ENCODE measurements at regions not wholly inside any gene's neighbourhood (a gene's known extent, or its start where the extent isn't known, plus 50 kb on each side); places are given as distances from the start of the nearest gene placed in this dataset.
"Not testable (repeated sequence)": the region's sequence is repeated elsewhere in the genome, so short reads cannot be mapped to it uniquely, and the experiment has no call there.

DNA sequence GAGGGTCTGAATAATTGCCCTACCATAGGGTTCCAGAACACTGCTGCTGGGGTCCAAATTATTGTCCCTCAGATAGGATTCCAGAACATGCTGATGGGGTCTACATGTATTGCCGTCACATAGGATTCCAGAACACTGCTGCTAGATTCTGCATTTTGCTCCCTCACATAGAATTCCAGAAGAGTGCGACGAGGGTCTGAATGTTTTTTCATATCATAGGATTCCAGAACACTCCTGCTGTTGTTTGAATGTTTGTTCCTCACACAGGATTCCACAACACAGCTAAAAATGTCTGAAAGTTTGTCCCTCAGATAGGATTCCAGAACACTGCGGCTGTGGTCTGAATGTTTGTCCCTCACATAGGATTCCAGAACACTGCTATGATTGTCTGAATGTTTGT lies 198.1 kb downstream of the FOXD4L6 start:
- DNase-seq (ENCODE audit: low read depth), result not testable (repeated sequence)

DNA sequence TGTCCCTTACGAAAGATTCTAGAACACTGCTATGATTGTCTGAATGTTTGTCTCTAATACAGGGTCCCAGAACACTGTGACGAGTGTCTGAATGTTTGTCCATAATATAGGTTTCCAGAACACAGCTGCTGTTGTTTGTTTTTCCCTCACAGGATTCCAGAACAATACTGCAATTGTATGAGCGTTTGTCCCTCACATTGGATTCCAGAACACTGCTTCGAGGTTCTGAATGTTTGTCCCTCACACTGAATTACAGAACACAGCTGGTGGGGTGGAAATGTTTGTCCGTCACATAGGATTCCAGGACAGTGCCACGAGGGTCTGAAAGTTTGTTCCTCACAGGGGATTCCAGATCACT lies 199.0 kb downstream of the FOXD4L6 start:
- DNase-seq (ENCODE audit: low read depth), result not testable (repeated sequence)

DNA sequence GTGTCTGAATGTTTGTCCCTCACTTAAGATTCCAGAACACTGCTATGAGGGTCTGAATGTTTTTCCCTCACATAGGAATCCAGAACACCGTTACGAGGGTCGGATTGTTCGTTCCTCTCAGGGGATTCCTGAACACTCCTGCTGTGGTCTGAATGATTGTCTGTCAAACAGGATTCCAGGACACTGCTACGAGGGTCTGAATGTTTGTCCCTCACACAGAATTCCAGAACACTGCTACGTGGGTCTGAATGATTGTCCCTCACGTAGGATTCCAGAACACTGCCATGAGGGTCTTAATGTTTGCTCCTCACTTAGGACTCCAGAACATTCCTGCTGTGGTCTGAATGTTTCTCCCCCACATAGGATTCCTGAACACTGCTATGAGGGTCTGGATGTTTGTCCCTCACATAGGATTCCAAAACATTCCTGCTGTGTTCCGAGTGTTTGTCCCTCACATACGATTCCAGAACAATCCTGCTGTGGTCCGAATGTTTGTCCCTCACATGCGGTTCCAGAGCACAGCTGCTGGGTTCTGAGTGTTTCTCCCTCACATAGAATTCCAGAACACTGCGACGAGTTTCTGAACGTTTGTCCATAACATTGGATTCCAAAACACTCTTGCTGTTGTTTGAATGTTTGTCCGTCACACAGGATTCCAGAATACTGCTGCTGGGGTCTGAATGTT lies 199.5 kb downstream of the FOXD4L6 start:
- DNase-seq (ENCODE audit: low read depth), result no peak

DNA sequence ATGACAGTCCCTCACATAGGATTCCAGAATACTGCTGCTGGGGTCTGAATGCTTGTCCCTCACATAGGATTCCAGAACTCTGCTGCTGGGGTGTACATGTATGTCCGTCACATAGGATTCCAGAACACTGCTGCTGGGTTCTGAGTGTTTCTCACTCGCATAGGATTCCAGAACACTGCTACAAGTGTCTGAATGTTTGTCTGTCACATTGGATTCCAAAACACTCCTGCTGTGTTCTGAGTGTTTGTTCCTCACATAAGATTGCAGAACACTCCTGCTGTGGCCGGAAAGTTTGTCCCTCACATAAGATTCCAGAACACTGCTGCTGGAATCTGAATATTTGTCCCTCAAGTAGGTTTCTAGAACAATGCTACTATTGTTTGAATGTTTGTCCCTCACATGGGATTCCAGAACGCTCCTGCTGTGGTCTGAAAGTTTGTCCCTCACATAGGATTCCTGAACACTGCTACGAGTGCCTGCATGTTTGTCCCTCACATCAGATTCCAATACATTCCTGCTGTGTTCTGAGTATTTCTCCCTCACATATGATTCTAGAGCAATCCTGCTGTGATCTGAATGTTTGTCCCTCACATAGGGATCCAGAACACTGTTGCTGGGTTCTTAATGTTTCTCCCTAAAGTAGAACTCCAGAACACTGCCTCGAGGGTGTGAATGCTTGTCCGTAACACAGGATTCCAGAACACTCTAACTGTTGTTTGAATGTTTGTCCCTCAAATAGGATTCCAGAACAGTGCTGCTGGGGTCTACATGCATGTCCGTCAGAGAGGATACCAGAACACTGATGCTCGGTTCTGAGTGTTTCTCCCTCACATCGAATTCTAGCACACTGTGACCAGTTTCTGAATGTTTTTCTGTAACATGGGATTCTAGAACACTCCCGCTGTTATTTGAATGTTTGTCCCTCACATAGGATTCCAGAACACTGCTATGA lies 200.4 kb downstream of the FOXD4L6 start:
- DNase-seq (ENCODE audit: low read depth), result no peak

DNA sequence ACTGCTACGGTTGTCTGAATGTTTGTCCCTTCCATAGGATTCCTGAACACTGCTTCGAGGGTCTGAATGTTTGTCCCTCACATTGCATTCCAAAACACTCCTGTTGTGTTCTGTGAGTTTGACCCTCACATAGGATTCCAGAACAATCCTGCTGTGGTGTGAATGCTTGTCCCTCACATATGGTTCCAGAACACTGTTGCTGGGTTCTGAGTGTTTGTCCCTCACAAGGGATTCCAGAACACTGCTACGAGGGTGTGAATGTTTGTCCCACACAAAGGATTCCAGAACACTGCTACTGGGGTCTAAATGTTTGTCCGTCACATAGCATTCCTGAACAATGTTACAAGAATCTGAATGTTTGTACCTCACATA lies 201.2 kb downstream of the FOXD4L6 start:
- no peak for DNase-seq (ENCODE audit: low read depth)

DNA sequence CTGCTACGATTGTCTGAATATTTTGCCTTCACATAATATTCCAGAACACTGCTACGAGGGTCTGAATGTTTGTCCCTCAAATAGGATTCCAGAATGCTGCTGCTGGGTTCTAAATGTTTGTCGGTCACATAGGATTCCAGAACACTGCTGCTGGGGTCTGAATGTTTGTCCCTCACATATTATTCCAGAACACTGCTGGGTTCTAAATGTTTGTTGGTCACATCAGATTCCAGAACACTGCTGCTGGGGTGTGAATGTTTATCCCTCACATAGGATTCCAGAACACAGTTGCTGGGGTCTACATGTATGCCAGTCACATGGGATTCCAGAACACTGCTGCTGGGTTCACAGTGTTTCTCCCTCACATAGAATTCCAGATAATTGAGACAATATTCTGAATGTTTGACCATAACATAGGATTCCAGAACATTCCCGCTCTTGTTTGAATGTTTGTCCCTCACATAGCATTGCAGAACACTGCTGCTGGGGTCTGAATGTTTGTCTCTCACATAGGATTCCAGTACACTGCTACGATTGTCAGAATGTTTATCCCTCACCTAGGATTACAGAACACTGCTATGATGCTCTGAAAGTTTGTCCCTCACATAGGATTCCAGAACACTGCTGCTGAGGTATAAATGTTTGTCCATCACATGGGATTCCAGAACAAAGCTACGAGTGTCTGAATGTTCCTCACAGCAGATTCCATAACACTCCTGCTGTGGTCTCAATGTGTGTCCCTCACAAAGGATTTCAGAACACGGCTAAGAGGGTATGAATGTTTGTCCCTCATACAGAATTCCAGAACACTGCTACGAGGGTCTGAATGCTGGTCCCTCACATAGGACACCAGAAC lies 201.8 kb downstream of the FOXD4L6 start:
- no peak for DNase-seq (ENCODE audit: low read depth)

DNA sequence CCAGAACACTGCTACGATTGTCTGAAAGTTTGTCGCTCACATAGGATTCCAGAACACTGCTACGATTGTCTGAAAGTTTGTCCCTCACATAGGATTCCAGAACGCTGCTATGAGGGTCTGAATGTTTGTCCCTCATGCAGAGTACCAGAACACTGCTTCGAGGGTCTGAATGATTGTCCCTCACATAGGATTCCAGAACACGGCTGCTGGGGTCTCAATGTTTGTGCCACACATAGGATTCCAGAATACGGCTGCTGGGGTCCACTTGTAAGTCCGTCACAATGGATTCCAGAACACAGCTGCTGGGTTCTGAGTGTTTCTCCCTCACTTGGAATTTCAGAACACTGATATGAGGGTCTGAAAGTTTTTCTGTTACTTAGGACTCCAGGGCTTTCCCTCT lies 203.3 kb downstream of the FOXD4L6 start:
- DNase-seq (ENCODE audit: low read depth), result no peak

DNA sequence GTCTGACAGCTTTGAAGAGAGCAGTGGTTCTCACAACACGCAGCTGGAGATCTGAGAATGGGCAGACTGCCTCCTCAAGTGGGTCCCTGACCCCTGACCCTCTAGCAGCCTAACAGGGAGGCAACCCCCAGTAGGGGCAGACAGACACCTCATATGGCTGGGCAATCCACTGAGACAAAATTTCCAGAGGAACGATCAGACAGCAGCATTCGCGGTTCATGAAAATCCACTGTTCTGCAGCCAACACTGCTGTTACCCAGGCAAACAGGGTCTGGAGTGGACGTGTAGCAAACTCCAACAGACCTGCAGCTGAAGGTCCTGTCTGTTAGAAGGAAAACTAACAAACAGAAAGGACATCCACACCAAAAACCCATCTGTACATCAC lies 212.1 kb downstream of the FOXD4L6 start:
- DNase-seq (ENCODE audit: low read depth), result not testable (repeated sequence)

DNA sequence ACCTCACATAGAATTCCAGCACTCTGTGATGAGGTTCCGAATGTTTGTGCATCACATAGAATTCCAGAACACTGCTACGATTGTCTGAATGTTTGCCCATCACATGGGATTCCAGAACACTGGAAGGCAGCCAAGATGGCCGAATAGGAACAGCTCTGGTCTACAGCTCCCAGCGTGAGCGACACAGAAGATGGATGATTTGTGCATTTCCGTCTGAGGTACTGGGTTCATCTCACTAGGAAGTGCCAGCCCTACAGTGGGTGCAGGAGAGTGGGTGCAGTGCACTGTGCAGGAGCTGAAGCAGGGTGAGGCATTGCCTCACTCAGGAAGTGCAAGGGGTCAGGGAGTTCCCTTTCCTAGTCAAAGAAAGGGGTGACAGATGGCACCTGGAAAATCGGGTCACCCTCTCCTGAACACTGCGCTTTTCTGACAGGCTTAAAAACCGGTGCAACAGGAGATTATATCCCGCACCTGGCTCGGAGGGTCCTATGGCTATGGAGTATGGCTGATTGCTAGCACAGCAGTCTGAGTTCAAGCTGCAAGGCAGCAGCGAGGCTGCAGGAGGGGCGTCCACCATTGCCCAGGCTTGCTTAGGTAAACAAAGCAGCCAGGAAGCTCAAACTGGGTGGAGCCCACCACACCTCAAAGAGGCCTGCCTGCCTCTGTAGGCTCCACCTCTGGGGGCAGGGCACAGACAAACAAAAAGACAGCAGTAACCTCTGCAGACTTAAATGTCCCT lies 212.7 kb downstream of the FOXD4L6 start:
- not testable (repeated sequence) for DNase-seq (ENCODE audit: low read depth)

DNA sequence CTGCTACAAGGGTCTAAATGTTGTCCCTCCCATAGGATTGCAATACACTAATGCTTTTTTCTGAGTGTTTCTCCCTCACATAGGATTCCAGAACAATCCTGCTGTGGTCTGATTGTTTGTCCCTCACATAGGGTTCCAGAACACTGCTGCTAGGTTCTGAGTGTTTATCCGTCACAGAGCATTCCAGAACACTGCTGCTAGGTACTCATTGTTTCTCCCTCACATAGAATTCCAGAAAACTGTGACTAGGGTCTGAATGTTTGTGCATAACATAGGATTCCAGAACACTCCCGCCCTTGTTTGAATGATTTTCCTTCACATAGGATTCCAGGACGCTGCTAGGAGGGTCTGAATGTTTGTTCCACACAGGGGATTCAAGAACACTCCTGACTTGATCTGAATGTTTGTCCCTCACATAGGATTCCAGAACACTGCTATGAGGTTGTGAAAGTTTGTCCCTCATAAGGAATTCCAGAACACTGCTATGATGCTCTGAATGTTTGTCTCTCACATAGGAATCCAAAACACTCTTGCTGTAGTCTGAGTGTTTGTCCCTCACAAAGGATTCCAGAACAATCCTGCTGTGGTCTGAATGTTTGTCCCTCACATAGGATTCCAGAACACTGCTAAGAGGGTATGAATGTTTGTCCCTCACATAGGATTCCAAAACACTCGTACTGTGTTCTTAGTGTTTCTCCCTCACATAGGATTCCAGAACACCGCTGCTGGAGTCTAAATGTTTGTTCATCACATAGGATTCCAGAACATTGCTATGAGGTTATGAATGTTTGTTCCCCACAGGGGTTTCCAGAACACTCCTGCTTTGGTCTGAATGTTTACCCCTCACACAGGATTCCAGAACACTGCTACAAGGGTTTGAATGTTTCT lies 213.5 kb downstream of the FOXD4L6 start:
- DNase-seq (ENCODE audit: low read depth), result no peak

DNA sequence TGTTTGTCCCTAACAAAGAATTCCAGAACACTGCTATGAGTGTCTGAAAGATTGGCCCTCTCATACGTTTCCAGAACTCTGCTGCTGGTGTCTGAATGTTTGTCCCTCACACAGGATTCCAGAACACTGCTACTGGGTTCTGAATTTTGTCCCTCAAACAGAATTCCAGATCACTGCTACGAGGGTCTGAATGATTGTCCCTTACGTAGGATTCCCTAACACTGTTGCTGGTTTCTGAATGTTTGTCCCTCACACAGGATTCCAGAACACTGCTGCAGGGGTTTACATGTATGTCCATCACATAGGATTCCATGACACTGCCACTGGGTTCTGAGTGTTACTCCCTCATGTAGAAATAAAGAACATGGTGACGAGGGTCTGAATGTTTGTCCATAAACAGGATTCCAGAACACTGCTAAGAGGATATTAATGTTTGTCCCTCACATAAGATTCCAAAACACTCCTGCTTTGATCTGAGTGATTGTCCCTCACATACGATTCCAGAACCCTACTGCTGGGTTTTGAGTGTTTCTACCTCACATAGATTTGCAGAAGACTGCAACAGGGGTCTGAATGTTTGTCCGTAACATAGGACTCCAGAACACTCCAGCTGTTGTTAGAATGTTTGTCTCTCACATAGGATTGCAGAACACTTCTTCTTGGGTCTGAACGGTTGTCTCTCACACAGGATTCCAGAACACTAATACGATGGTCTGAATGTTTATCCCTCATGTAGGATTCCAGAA lies 214.4 kb downstream of the FOXD4L6 start:
- no peak for DNase-seq (ENCODE audit: low read depth)

DNA sequence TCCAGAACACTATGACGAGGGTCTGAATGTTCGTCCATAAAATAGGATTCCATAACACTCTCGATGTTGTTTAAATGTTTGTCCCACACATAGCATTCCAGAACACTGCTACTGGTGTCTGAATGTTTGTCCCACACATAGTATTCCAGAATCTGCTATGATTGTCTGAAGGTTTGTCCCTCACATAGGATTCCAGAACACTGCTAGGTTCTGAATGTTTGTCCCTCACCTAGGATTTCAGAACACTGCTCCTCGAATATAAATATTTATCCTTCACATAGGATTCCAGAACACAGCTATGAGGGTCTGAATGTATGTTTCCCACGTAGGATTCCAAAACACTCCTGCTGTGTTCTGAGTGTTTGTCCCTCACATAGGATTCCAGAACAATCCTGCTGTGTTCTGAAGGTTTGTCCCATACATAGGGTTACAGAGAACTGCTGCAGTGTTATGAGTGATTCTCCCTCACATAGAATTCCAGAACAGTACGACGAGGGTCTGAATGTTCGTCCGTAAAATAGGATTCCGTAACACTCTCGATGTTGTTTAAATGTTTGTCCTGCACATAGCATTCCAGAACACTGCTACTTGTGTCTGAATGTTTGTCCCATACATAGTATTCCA lies 215.3 kb downstream of the FOXD4L6 start:
- no peak for DNase-seq (ENCODE audit: low read depth)

DNA sequence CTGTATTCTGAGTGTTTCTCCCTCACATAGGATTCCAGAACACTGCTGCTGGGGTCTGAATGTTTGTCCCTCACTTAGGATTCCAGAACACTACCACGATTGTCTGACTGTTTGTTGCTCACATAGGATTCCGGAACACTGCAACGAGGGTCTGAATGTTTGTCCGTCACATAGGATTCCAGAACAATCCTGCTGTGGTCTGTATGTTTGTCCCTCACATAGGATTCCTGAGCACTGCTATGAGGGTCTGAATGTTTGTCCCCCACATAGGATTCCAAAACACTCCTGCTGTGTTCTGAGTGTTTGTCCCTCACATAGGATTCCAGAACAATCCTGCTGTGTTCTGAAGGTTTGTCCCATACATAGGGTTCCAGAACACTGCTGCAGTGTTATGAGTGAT lies 215.8 kb downstream of the FOXD4L6 start:
- not testable (repeated sequence) for DNase-seq (ENCODE audit: low read depth)

DNA sequence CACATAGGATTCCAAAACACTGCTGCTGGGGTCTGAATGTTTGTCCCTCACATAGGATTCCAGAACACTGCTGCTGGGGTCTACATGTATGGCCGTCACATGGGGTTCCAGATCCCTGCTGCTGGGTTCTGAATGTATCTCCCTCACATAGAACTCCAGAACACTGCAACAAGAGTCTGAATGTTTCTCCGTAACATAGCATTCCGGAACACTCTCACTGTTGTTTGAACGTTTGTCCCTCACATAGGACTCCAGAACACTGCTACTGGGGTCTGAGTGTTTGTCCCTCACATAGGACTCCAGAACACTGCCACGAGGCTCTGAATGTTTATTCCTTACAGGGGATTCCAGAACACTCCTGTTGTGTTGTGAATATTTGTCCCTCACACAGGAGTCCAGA lies 216.8 kb downstream of the FOXD4L6 start:
- no peak for DNase-seq (ENCODE audit: low read depth)

DNA sequence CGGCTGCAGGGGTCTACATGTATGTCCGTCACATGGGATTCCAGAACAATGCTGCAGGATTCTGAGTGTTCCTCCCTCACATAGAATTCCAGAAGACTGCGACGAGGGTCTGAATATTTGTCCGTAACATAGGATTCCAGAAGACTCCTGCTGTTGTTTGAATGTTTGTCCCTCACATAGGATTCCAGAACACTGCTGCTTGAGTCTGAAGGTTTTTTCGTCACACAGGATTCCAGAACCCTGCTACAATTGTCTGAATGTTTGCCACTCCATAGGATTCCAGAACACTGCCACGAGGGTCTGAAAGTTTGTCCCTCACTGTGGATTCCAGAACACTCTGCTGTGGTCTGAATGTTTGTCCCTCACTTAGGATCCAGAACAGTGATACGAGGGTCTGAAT lies 217.5 kb downstream of the FOXD4L6 start:
- DNase-seq (ENCODE audit: low read depth), result not testable (repeated sequence)

DNA sequence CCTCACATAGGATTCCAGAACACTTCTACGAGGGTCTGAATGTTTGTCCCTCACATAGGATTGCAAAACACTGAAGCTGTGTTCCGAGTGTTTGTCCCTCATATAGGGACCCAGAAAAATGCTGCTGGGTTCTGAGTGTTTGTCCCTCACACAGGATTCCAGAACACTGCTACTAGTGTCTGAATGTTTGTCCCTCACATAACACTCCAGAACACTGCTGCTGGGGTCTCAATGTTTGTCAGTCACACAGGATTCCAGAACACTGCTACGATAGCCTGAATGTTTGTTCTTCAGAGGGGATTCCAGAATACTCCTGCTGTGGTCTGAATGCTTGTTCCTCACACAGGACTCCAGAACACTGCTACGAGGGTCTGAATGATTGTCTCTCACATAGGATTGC lies 218.7 kb downstream of the FOXD4L6 start:
- DNase-seq (ENCODE audit: low read depth), result no peak

DNA sequence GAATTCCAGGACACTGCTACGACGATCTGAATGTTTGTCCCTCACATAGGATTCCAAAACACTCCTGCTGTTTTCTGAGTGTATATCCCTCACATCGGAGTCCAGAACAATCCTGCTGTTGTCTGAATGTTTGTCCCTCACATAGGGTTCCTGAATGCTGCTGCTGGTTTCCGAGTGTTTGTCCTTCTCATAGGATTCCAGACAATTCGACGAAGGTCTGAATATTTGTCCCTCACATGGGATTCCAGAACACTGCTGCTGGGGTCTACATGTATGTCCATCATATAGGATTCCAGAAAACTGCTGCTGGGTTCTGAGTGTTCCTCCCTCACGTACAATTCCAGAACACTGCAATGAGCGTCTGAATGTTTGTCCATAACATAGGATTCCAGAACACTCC lies 219.4 kb downstream of the FOXD4L6 start:
- not testable (repeated sequence) for DNase-seq (ENCODE audit: low read depth)

DNA sequence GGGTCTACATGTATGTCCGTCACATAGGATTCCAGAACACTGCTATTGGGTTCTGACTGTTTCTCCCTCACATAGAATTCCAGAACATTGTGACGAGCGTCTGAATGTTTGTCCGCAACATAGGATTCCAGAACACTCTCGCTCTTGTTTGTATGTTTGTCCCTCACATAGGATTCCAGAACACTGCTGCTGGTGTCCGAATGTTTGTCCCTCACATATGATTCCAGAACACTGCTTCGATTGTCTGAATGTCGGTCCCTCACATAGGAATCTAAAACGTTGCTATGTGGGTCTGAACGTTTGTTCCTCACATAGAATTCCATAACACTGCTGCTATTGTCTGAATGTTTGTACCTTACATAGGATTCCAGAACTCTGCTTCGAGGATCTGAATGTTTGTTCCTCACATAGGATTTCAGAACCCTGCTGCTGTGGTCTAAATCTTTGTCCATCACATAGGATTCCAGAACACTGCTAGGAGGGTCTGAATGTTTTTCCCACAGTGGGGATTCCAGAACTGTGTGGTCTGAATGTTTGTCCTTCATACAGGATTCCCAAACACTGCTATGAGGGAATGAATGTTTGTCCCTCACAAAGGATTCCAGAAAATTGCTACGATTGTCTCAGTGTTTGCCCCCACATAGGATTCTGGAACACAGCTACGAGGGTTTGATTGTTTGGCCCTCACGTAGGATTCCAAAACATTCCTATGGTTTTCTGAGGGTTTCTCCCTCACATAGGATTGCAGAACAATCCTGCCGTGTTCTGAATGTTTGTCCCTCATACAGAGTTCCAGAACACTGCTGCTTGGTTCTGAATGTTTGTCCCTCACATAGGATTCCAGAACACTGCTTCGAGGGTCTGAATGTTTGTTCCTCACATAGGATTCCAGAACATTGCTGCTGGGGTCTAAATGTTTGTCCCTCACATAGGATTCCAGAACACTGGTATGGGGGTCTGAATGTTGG lies 220.5 kb downstream of the FOXD4L6 start:
- DNase-seq (ENCODE audit: low read depth), result no peak
